HG03342 (cell line): ENCODE measurements at regions not wholly inside any gene's neighbourhood (a gene's known extent, or its start where the extent isn't known, plus 50 kb on each side); places are given as distances from the start of the nearest gene placed in this dataset.
A peak's percentile ranks its signal among the peaks of the same experiment; 100 is the strongest.

Experiments
- ATAC-seq: cut with Tn5 transposase; IDR thresholded peaks from one replicate; pipeline ENCODE4 v1.9.1; 2021; ENCODE audit warnings: mild to moderate bottlenecking, moderate library complexity; ENCODE audit not compliant: unreplicated experiment

DNA sequence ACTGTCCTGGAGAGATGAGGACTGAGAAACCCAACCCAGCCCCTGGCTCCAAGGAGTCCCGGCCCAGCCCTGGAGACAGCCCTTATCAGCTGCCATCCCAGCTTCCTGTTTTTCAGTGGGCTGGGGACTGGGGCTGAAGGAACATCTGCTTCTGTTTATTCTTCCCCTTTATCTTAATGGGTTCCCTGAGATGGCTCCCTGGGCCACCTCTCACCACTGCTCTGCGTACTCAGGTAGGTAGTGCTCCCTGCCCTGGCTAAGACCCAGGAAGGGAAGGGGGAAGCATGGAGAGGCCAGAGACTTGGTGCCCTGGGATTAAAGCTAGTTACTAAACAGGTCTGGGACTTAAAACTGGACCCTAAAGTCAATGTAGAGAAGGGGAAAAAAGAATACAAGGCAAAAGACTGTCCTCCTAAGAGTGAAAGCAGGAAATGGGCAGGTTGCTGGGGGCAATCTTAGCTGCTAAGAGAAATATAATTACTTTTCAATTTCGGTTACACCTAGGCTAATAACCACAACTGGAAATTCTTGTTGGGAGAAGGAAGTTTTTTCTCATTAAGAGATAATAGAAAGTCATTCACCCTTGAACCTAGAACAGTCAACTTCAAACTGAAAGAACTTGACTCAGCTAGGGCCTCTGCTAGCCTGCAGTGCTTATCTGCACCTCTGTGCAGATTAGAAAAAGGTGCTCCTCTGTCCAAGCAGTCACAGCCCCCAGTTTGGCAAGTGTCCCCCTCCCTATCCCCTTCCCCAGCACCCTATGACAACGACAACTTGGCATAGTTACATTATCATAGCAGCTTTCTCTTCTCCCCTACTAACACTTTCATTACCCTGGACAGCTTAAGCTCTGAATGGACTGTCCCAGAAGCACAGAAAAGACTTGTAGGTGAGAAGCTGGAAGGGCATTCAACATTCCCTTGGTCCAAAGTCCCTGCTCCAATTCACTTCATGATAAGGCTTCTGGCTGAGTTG is 65.6 kb upstream of the KDM7A start:
- peak; percentile 55 for ATAC-seq

DNA sequence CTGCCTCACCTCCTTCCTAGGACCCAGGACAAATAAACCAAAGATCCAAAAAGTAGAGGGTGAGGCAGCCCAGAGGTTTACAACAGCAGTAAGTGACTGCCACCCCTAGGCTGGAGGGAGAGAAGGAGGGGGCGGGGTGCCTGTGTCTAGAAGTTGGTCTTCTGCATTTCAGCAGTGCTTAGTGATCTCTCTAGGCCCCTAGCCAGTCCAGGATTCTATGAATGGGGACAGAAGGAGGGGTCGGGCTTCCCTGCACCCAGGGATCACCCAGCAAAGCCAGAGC is 62.8 kb upstream of the KDM7A start:
- no peak for ATAC-seq

DNA sequence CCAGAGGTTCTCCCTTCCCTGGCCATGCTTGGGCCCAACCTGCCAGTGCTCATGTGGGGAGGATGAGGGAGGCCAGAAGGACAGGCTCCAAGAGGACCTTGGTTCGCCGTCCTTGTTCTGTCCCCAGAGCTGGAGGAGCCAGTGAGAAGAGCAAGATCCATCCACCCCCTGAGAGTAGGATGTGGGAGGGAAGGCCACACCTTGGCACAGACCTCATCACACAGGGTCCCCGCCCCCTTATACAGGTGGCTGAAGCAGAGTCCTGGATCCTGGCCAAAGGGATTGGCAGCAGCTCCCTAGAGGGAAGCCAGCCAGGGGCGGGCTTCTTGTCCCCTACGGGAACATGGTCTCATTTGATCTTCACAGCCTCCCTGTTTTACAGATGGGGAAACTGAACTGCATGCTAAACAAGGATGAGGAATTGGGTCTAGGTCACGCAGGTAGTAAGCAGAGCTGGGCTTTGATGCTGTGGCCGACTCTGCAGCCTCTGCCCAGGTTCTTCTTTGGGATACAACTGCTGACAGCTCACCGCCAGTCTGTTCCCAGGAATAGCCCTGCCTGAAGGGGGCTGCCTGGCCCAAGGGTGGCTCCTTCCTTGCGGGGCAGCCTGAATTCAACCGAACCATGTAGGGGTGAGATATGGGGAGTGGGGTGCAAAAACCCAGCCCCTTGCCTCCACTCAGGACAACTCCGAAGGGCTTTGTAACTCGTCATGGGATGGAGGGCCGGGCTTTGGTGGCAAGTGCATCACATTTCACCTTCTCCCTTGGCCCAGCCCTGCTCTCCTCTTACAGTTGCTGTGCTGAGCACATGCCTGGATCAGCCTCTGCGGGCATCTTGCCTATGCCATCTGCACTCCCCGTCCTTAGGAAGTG is 62.2 kb upstream of the KDM7A start:
- ATAC-seq: no peak

DNA sequence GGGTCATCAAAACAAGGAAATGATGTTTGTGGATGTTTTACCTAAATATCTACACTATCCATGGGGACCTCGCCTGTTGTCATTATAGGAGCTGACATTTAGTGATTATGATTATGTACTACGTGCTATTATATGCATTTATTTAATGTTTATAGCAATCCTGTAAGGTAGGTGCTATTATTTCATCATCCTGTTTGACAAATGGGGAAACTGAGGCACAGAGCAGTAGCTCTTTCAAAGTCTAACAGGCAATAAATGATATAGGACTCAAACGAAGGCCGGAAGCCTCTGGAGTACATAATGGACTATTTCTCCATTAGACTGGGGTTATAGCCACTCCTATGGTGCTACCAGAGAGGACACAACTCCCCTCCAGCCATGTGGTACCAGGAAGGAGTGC is 60.6 kb upstream of the KDM7A start:
- ATAC-seq: no peak

GRCh38 chr7:140236626-140237025 is 59.8 kb upstream of the KDM7A start:
- ATAC-seq: no peak

DNA sequence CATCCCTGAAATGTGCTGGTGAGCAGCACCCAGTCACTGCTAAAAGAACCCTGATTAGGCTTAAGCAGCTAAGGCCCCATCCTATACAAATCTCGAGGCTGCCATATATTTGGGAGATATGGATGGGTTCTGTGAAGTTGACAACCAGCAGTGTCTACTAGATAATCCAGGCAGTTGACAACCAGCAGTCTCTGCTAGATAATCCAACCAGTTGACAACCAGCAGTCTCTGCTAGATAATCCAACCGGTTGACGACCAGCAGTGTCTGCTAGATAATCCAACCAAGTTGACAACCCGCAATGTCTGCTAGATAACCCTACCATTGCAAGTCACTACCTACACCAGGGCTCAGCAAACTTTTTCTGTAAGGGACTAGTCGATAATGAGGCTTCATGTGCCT is 58.3 kb upstream of the KDM7A start:
- ATAC-seq: no peak

- ATAC-seq: peak; percentile 57
Measured at GRCh38 chr7:140232957-140233917, 56.5 kb upstream of the KDM7A start.

- no peak for ATAC-seq
Measured at GRCh38 chr7:140231771-140232491, 55.1 kb upstream of the KDM7A start.

DNA sequence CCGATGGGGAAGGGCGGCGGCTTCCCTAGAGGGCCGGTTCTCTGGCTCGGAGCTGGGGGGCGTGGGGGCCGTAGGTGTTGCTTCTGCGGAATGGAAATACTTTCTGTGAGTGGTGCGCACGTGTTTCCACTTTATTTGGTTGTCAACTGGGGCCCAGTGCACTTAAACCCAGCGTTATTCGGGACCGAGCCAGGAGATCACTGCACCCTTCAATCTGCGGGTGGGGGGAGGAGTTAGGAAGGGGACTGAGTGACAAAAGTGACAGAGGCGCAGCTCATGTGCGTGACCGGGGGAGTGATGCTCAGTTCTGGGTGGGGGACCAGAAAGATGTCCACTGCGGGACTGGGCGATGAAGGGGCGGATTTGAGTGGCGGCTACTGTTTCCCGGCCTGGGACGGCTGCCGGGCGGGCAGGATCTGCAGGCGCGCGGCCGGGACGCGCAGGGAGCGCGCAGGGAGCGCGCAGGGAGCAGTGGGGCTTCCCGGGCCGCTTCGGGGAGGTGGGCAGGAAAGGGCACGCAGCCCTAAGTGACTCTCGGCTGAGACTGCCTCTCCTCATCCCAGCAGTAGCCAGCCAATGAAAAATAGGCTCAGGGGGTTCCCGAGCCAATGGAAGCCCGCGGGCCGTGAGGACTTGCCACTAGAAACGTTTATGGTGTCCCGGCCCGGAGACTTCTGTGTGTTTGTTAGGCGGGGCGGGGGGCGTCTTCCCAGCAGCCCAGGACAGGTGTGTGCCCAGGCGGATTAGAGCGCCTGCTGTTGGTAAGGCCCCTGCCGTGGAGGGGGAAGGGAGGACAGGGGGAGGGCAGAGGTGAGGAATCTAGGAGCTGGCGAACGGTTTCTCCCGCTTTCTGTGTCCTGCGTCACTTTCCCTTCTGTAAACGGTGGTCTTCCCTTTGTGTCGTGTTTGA is 54.3 kb upstream of the KDM7A start:
- no peak for ATAC-seq

DNA sequence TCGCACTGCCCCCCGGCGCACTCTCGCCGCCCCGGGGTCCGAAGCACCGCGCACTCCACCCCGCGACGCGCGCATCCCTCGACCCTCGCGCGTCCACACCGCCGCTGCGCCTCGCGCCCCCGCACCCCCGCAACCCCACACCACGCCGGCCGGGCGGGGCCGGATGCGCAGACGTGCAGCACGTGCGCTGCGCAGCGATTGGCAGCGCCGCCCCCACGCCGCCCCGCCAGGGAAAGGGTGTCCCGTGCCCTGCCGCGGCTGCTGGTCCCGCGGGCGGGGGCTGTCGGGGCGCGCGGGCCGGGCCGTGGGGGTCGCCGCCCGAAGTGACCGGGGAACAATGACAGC is 53.7 kb upstream of the KDM7A start:
- no peak for ATAC-seq

DNA sequence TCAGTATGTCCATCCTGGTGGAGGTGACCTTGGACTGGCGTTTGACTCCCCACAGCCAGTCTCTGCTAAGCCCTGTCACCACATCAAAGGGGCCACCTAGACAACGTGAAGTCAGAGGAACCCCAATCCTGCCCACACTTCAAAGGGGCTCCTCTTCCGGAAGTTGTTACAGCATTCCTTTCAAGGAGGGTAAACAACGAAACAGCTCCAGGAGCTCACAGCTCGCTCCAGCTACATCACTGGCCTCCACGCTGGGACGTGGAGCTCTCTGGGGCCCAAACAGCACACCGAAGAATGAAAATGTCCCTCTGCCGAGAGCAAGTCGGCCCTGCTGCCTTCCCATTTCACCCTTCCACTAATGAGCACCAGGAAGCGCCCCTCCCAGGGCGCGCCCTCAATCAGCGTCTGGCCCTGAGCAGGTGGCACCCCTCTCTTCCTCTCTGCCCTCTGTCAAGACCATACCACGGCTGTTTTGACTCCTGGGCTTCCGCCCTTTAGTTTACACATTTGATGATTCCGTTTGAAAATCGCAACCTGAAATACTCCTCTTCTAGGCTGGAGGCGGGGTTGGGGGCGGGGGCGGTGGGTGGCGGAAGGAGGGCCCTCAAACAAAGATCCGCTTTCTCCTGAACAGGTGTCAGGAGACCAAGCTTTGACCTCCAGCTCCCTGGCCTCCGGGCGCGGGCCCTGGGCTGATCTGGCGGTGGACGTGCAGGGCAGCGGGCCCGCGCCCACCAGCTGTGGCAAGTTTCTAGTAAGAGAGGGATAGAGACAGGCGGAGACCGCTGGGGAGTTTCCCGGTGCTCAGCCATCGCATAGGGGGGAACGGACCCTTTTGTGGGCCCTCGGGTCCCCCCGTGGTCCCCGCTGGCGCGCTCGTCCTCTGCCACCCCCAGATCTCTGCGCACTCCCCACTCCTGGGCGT is 53.1 kb upstream of the KDM7A start:
- ATAC-seq: no peak

GRCh38 chr7:140229101-140229525 is 52.3 kb upstream of the KDM7A start:
- no peak for ATAC-seq
